Activated effector memory CD4-positive, alpha-beta T cell treated with Interleukin-2 at 50 U/mL for 16 hours (primary cell): ENCODE measurements at regions not wholly inside any gene's neighbourhood (a gene's known extent, or its start where the extent isn't known, plus 50 kb on each side); places are given as distances from the start of the nearest gene placed in this dataset.

Experiments
- DNase-seq: peaks from one replicate; pipeline ENCODE4 v3.0.0-alpha.2; 2020

- DNase-seq = no peak
Observed at GRCh38 chr18:47530695-47531094, 279.2 kb upstream of the SKOR2 start.

- DNase-seq = no peak
Observed at GRCh38 chr18:47528343-47528742, 276.9 kb upstream of the SKOR2 start.

GRCh38 chr18:47526147-47526546 lies 274.7 kb upstream of the SKOR2 start:
- DNase-seq = no peak

GRCh38 chr18:47522359-47522758 lies 270.9 kb upstream of the SKOR2 start:
- DNase-seq = no peak

- DNase-seq = no peak
Observed at GRCh38 chr18:47520263-47520662, 268.8 kb upstream of the SKOR2 start.

GRCh38 chr18:47519706-47520105 lies 268.2 kb upstream of the SKOR2 start:
- no peak for DNase-seq

GRCh38 chr18:47519277-47519676 lies 267.8 kb upstream of the SKOR2 start:
- DNase-seq = no peak

GRCh38 chr18:47513614-47514013 lies 262.2 kb upstream of the SKOR2 start:
- DNase-seq = no peak

- DNase-seq = no peak
Observed at GRCh38 chr18:47512726-47513435, 261.4 kb upstream of the SKOR2 start.

- DNase-seq = no peak
Observed at GRCh38 chr18:47512056-47512455, 260.6 kb upstream of the SKOR2 start.

GRCh38 chr18:47510831-47511230 lies 259.4 kb upstream of the SKOR2 start:
- no peak for DNase-seq

- DNase-seq = no peak
Observed at GRCh38 chr18:47507651-47508050, 256.2 kb upstream of the SKOR2 start.

GRCh38 chr18:47506897-47507296 lies 255.4 kb upstream of the SKOR2 start:
- no peak for DNase-seq

- DNase-seq = no peak
Observed at GRCh38 chr18:47501946-47502345, 250.5 kb upstream of the SKOR2 start.

GRCh38 chr18:47500930-47501329 lies 249.5 kb upstream of the SKOR2 start:
- DNase-seq = no peak

- no peak for DNase-seq
Observed at GRCh38 chr18:47492691-47493090, 241.2 kb upstream of the SKOR2 start.

- DNase-seq = no peak
Observed at GRCh38 chr18:47490882-47491281, 239.4 kb upstream of the SKOR2 start.

- no peak for DNase-seq
Observed at GRCh38 chr18:47485221-47485797, 233.8 kb upstream of the SKOR2 start.

- no peak for DNase-seq
Observed at GRCh38 chr18:47484068-47484467, 232.6 kb upstream of the SKOR2 start.

GRCh38 chr18:47480166-47480565 lies 228.7 kb upstream of the SKOR2 start:
- DNase-seq = no peak

GRCh38 chr18:47471784-47472183 lies 220.3 kb upstream of the SKOR2 start:
- no peak for DNase-seq

GRCh38 chr18:47470941-47471340 lies 219.5 kb upstream of the SKOR2 start:
- no peak for DNase-seq

- DNase-seq = no peak
Observed at GRCh38 chr18:47469576-47469975, 218.1 kb upstream of the SKOR2 start.

GRCh38 chr18:47461977-47462376 lies 210.5 kb upstream of the SKOR2 start:
- no peak for DNase-seq

GRCh38 chr18:47461406-47461948 lies 210.0 kb upstream of the SKOR2 start:
- DNase-seq = no peak
